Stimulated activated CD4-positive, alpha-beta T cell treated with anti-CD3 and anti-CD28 coated beads, Interleukin-4, amount 100 ng/mL, for 48 hours (primary cell): ENCODE measurements at regions not wholly inside any gene's neighbourhood (a gene's known extent, or its start where the extent isn't known, plus 50 kb on each side); places are given as distances from the start of the nearest gene placed in this dataset.

Experiments
- DNase-seq, 2 donors: peaks; one replicate each; pipeline ENCODE4 v3.0.0-alpha.2; 2020; ENCODE audit warnings: low read depth in 2 of 2

GRCh38 chr6:85396159-85396808, 53.6 kb upstream of the NT5E start:
- no peak for DNase-seq

GRCh38 chr6:85395746-85396145, 54.1 kb upstream of the NT5E start:
- DNase-seq, result no peak

DNA sequence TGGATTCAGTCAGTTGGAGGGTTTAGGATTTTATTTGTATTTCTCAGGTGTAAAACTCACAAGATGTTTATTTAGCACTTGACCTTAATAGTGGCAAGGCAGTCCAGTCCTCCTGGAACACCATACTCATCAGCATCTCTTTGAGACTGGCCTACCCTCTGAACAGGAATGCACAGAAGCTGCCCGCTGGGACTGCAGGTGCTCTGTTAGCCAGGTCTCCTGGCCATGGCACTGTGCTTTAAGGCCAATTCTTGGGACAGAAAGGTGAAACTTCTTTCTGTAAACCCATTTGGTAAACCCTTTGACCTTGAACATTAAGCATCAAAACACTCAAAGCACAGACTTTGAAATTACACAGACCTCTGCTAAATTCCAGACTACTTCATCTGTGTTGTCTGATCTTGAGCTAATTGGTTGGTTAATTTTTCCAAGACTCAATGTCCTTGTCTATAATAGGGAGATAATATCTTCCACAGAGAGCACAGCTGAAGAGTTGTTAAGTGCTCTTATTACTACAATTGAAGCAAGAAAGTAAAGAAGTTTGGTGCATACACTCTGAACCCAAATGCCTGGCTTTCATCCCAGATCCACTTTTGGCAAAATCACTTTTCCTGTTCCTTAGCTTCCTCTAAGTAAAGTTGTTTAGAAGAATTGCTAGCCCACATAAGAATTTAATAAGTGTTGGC, 54.9 kb upstream of the NT5E start:
- DNase-seq, result no peak

DNA sequence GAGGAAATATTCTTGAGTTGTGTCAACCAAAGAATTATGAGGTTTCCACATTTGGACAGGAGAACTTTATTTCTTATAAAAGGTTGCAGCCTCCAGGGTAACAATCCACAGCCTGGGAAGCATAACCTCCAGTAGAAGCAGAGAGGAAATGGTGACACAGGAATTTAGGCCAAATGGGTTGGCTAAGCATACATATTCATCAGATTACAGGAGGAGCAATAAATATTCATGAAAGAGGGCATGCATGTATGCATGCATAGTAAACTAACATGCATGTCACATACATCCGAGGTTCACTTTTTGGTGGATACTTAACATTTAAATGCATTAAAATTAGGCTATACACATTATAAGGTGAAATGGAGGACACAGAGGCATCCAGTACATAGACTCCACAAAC, 55.7 kb upstream of the NT5E start:
- no peak for DNase-seq

GRCh38 chr6:85392379-85392778, 57.5 kb upstream of the NT5E start:
- DNase-seq, result no peak

GRCh38 chr6:85390775-85391174, 59.1 kb upstream of the NT5E start:
- DNase-seq, result no peak

- no peak for DNase-seq
Measured at GRCh38 chr6:85390105-85390728, 59.7 kb upstream of the NT5E start.

DNA sequence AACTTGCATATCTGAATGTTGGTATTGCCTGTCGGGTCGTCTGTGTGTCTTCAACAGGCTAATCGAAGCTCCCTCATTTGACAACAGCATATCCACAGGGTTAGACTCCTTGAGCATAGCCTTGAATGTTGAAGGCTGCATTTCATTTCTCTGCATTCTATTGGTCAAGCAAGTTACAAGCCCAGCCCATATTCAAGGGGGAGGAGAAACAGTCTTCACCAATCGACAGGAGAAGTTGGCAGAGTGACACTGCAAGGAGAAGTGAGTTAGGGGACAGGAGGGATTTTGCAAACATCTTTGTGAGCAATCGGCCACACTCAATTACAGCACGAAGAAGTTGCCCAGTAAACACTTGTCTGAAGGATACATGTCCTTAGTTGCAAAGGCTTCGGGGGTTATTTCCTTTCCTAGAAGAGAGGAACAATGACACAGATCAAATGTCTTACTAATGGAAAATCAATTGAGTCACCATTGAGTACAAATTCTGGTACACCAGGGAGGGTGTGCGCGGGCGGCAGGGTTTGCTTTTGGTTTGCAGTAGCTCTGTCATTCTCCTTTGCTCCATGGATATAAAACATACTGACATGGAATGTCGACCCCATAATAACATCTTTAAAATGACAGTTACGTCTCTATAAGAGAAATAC, 60.6 kb upstream of the NT5E start:
- peak; percentile 9 to 30 for DNase-seq

DNA sequence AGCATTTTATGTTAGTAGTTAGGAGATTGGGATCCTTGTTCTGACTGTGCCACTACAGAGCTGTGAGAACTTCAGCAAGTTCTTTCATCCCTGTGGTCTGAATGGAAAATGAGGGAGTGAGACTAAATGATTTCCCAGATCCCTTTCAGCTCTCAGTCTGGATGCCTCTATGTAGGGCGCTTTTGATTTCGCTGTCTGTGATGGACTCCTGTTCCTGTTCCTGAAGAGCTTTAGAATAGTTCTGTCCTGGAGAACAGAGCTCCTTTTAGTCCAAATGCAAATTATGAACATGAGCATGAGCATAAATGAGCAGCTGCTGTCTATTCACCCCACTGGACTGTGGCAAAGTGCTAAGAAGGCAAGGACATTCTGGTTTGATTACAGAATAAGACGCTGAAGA, 61.4 kb upstream of the NT5E start:
- DNase-seq, result no peak

- no peak for DNase-seq
Measured at GRCh38 chr6:85385636-85386315, 64.1 kb upstream of the NT5E start.

- no peak for DNase-seq
Measured at GRCh38 chr6:85383042-85383441, 66.8 kb upstream of the NT5E start.

GRCh38 chr6:85382541-85382940, 67.3 kb upstream of the NT5E start:
- DNase-seq, result no peak

DNA sequence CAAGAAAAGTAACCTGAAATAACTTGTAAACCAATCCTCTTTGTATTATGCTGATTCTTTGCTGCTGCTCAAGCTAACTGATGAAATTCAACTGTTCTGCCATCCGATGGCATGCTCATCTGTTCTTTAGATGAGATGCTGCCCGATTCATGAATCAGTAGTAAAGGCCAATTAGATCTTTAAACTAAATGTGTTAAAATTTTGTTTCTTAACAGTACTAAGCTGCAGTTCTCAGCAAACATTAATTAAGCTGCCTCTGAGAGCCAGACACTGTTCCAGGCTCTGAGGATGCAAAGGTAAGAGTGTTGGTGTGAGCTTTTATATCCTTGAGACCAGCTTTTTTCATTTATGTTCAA, 77.0 kb upstream of the NT5E start:
- DNase-seq, result no peak

DNA sequence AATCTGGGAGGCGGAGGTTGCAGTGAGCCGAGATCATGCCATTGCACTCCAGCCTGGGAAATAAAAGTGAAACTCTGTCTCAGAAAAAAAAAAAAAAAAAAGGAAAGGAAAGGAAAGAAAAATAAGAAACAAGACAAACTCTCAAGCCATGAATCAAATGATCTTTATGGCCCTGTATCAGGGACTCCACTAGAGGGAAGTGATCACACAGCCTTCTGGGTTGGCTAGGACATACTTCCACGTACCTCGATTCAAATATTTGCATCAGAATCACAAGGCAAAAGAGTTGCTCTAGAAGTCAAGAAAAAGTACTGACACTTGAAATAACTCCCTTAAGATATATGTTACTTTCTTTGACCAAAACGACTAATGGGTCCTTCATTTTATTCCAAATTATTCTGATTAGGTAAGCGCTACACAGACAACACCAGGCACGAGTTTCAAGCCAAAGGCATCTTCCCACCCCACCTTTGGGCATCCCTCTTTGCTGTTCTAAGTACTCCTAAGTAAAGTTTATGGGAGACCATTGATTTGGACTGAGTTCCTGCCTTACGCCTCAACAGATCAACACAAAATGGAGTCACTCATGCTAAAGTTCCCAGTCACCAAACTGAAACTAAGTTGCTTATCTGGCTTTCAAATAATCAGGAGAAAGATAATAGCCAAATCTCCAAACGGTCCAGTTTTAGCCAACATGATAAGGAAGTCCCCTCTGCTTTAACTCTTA, 77.5 kb upstream of the NT5E start:
- DNase-seq, result no peak

DNA sequence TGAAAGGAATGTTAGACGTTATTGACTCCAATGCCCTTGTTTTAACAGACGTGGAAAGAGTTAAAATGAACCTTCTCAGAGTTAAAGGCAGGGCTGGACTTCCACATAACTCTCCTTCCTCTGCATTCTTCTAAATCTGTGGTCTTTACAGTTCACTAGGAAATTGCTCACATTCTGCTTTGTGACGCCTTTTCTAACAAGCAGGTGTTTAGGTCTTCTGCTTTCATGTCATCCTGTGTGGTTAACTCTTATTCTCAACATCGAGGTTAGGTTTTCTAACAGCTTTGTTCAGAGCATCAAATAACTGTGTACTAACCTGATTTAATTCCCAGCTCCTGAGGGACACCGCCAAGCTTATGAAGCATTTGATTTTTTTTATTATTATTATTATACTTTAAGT, 81.3 kb upstream of the NT5E start:
- no peak for DNase-seq

- no peak for DNase-seq
Measured at GRCh38 chr6:85364344-85364743, 85.5 kb upstream of the NT5E start.

DNA sequence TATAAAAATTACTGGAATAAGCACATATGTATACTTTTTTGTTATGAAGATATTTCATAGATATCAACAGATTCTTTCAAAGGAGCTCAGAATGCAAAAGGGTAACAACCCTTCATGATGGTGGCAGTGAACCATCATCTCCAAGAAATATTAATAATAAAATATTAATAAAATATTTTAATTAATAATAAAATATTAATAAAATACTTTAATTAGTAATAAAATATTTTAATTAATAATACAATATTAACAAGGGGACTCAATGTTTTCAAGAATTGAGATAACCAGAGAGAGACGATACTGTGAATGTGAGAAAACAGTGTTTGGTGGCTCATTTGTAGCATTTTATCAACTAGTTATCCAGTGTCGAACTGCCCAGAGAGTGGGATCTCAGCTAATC, 86.0 kb upstream of the NT5E start:
- DNase-seq, result no peak

DNA sequence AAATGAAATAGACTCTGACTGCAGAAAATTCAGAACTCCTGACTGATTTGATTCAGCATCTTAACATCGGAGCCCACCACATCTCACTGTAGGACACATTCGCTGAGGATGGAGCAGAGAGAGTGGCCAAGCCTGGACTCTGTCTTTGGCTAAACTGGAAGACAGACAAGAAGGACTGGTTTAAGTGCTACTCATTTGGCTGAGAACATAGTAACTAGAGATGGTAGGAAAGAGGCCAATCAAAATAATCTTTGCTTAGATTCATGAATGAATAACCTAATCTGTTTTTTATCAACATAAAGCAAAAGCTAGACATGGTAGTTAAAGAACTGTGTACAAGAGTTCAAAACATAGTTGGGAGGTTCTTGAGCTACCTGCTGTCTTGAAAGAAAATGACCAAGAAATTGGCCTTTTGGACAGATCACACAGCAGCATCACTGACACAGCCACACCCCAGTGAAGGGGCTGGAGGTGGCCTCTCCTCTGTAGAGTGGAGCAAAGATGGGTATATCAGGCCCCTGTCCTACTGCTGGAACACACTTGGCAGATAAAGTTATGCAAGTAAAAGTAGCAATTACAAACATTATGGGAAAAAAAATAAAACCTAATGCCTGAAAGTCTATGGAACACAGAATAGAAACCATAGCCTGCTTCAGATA, 87.1 kb upstream of the NT5E start:
- no peak for DNase-seq

DNA sequence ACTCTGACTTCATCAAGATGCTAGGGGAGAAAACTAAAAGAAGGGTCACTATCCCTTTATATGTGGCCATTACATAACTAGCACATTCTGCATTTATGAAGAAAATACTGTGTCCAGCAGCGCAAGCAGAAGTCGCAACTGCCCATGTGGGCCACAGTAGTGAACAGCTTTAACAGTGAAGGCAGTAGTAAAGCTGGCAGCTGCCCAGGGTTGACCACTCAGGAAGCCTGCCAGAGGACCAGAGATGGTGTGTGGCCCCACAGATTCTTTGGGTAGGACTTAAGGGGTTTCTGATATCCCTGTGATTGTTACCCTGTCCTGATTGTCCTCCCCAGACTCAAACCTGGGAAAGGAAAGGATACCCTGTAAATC, 88.3 kb upstream of the NT5E start:
- DNase-seq, result no peak

DNA sequence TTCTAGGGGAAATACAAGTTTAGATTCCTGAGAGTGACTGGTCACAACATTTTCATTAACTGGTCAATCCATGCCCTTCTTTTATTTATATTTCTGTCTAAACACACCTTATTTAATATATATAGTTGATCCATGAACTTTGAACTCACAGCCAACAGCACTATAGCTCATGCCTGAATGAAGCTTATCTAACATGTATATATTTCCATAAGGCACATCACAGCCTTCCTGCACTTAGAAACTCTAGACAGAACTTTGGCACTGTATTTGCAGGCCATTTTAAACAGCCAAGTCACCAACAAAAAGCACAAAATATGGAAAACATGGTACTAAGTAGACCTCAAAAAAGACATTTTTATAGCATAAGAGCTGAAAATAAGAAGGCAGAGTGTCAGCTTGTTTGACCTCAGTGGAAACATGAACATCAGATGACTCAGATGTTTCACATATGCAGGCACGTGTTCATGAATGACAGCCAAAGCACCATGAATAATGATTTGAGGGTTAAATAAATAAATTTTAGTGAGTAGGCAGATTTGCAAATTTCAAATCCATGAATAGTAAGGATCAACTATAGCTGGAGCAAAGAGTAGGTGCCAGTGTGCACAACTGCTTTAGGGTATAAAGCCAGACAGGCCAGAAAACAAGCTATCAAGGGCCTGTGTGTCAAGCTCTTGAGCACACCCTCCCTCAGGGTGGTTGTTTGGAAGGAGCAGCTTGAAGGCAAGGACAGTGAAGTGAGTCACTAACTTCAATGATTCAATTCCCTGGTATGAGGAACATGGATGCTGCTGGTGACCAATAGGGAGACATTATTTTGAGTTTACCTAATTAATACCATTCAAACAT, 88.9 kb upstream of the NT5E start:
- no peak for DNase-seq
